A673 (cell line): ENCODE measurements at regions not wholly inside any gene's neighbourhood (a gene's known extent, or its start where the extent isn't known, plus 50 kb on each side); places are given as distances from the start of the nearest gene placed in this dataset.
A peak's percentile ranks its signal among the peaks of the same experiment; 100 is the strongest.

ENCODE experiments used
- BruUV-seq: library from RNA; stranded (reverse); fragments of 400-500 nt; replicated peaks from 2 replicates; lab custom pipeline; 2021; lab: Mats Ljungman, UMichigan
- CTCF ChIA-PET: fragments of 300-600 bp; sonication (Branson Sonifier 250); formaldehyde crosslinking; loops from one replicate; lab custom pipeline; 2022; ENCODE audit warnings: antibody characterized with exemption; lab: Charles Lee
- POLR2A ChIA-PET: fragments of 300-600 bp; sonication (Branson Sonifier 250); formaldehyde crosslinking; loops from one replicate; lab custom pipeline; 2022; ENCODE audit warnings: antibody characterized with exemption; ENCODE audit not compliant: low non-redundant PET; lab: Charles Lee
- DNase-seq: peaks from one replicate; pipeline ENCODE4 v3.0.0-alpha.2; 2015; ENCODE audit warnings: low spot score
- H3K27ac ChIP-seq: fragments of 200-600 bp; sonication (generic); 2 replicates; pipeline ENCODE4 v1.5.1; 2016; ENCODE audit warnings: mixed run types, low read depth, mild to moderate bottlenecking, mixed read lengths, antibody characterized with exemption, low read length; ENCODE audit not compliant: poor library complexity, severe bottlenecking
- H3K27me3 ChIP-seq: fragments of 200-600 bp; sonication (generic); replicated peaks from 2 replicates; pipeline ENCODE4 v1.6.1; 2017; ENCODE audit warnings: mixed run types, low read depth, mild to moderate bottlenecking, mixed read lengths, antibody characterized with exemption, low read length; ENCODE audit not compliant: insufficient read depth, poor library complexity
- H3K36me3 ChIP-seq: fragments of 200-600 bp; sonication (generic); 2 replicates; pipeline ENCODE4 v1.6.1; 2016; ENCODE audit warnings: mixed run types, mild to moderate bottlenecking, mixed read lengths, antibody characterized with exemption, low read length; ENCODE audit not compliant: insufficient read depth, poor library complexity, severe bottlenecking
- H3K4me1 ChIP-seq: fragments of 200-600 bp; sonication (generic); 2 replicates; pipeline ENCODE4 v1.6.1; 2017; ENCODE audit warnings: mixed run types, mild to moderate bottlenecking, mixed read lengths, antibody characterized with exemption, low read length; ENCODE audit not compliant: insufficient read depth, poor library complexity, severe bottlenecking
- H3K4me3 ChIP-seq: fragments of 200-600 bp; sonication (generic); 2 replicates; pipeline ENCODE4 v1.5.1; 2016; ENCODE audit warnings: low read depth, mixed run types, mild to moderate bottlenecking, mixed read lengths, low read length; ENCODE audit not compliant: poor library complexity, severe bottlenecking
- H3K9me3 ChIP-seq: fragments of 200-600 bp; sonication (generic); 2 replicates; pipeline ENCODE4 v1.6.1; 2016; ENCODE audit warnings: mixed run types, low read depth, mild to moderate bottlenecking, mixed read lengths, antibody characterized with exemption, low read length; ENCODE audit not compliant: poor library complexity, severe bottlenecking
- CTCF ChIP-seq: fragments of 300-800, 200-600 bp; sonication (generic); conservative IDR thresholded peaks from 2 replicates; pipeline ENCODE4 v1.5.1; 2017; ENCODE audit warnings: low read depth, mild to moderate bottlenecking, antibody characterized with exemption, low read length, moderate library complexity, mixed read lengths
- EZH2 ChIP-seq: fragments of 200-600 bp; sonication (generic); IDR thresholded peaks from 2 replicates; pipeline ENCODE4 v1.6.1; 2017; ENCODE audit warnings: borderline replicate concordance, low read depth, mild to moderate bottlenecking, mixed read lengths, antibody characterized with exemption, low read length; ENCODE audit not compliant: poor library complexity, severe bottlenecking
- intact Hi-C: fragments of 100-400 bp; cut with micrococcal nuclease; formaldehyde crosslinking; loops from one replicate; pipeline ENCODE4 v1.10.0; 2022; ENCODE audit not compliant: unreplicated experiment

- no TSS peak for BruUV-seq
- CTCF ChIA-PET, result no interaction called here
Measured at GRCh38 chr2:149899390-149899789, 311.8 kb upstream of the MMADHC start.

GRCh38 chr2:149894760-149895159, 307.2 kb upstream of the MMADHC start:
- no peak overlapping the region for H3K4me3 ChIP-seq

More at GRCh38 chr2:149899390-149899789, 311.8 kb upstream of the MMADHC start:
- H3K27ac ChIP-seq, result no peak overlapping the region
- POLR2A ChIA-PET, result no interaction called here
- no peak overlapping the region for H3K4me3 ChIP-seq
- H3K36me3 ChIP-seq, result no peaks in the 10 kb centered on the region
- TF ChIP-seq EZH2 (no peak), CTCF (no peak)
- H3K4me1 ChIP-seq, result no peaks in the 10 kb centered on the region
- H3K27me3 ChIP-seq, result no peaks in the 10 kb centered on the region
- intact Hi-C loops, result no loop called here
- no peaks in the 10 kb centered on the region for H3K9me3 ChIP-seq
- peak; percentile 31 for DNase-seq

GRCh38 chr2:149894226-149894625, 306.7 kb upstream of the MMADHC start:
- H3K27ac ChIP-seq, result no peak overlapping the region
- intact Hi-C loops, result no loop called here
- ChIA-PET CTCF (no interaction called here), POLR2A (no interaction called here)
- TF ChIP-seq CTCF, result no peak
- no peak for TF ChIP-seq EZH2
- H3K4me3 ChIP-seq, result no peak overlapping the region
- H3K4me1 ChIP-seq, result no peaks in the 10 kb centered on the region
- no peaks in the 10 kb centered on the region for H3K9me3 ChIP-seq
- H3K27me3 ChIP-seq, result no peaks in the 10 kb centered on the region
- no TSS peak for BruUV-seq
- no peaks in the 10 kb centered on the region for H3K36me3 ChIP-seq
- DNase-seq, result no peak

More at GRCh38 chr2:149894760-149895159, 307.2 kb upstream of the MMADHC start:
- ChIA-PET CTCF (no interaction called here), POLR2A (no interaction called here)
- H3K27me3 ChIP-seq, result no peaks in the 10 kb centered on the region
- H3K27ac ChIP-seq, result no peak overlapping the region
- H3K9me3 ChIP-seq, result no peaks in the 10 kb centered on the region
- BruUV-seq, result no TSS peak
- intact Hi-C loops, result no loop called here
- no peak for DNase-seq
- TF ChIP-seq CTCF, result no peak
- TF ChIP-seq EZH2, result no peak
- no peaks in the 10 kb centered on the region for H3K4me1 ChIP-seq
- no peaks in the 10 kb centered on the region for H3K36me3 ChIP-seq
